CD4-positive, alpha-beta memory T cell (primary cell): ENCODE measurements at regions not wholly inside any gene's neighbourhood (a gene's known extent, or its start where the extent isn't known, plus 50 kb on each side); places are given as distances from the start of the nearest gene placed in this dataset.

Experiments used
- CTCF ChIA-PET: fragments of 350-600 bp; sonication (Branson Sonifier 250); formaldehyde crosslinking; loops from one replicate; lab custom pipeline; 2021; ENCODE audit warnings: inconsistent platforms; ENCODE audit not compliant: partially characterized antibody; lab: Charles Lee
- POLR2A ChIA-PET: fragments of 350-600 bp; sonication (Branson Sonifier 250); formaldehyde crosslinking; loops from one replicate; lab custom pipeline; 2021; ENCODE audit not compliant: partially characterized antibody; lab: Charles Lee
- DNase-seq, 5 donors: peaks; one replicate each; pipeline versions ENCODE4 v3.0.0 to v3.0.0-alpha.2; 2020 to 2022; ENCODE audit warnings: mixed read lengths in 1 of 5
- H3K27ac ChIP-seq: one replicate; pipeline ENCODE4 v1.7.0; 2013; ENCODE audit warnings: low read depth, low read length
- H3K27me3 ChIP-seq: 2 replicates; pipeline ENCODE4 v1.7.0; 2013; ENCODE audit warnings: mild to moderate bottlenecking, low read length, moderate library complexity; ENCODE audit not compliant: insufficient read depth
- H3K36me3 ChIP-seq: 2 replicates; pipeline ENCODE4 v1.7.0; 2013; ENCODE audit warnings: mild to moderate bottlenecking, low read length, moderate library complexity; ENCODE audit not compliant: insufficient read depth
- H3K4me1 ChIP-seq: 2 replicates; pipeline ENCODE4 v1.7.0; 2013; ENCODE audit warnings: mild to moderate bottlenecking, low read length, moderate library complexity; ENCODE audit not compliant: insufficient read depth
- H3K4me3 ChIP-seq, 2 donors: one replicate each; pipeline ENCODE4 v1.7.0; 2013; ENCODE audit warnings: low read length in 2 of 2, mild to moderate bottlenecking in 1 of 2
- H3K9me3 ChIP-seq, 2 donors: one replicate each; pipeline ENCODE4 v1.7.0; 2013; ENCODE audit warnings: low read length in 2 of 2, control low read depth in 1 of 2; ENCODE audit not compliant: control insufficient read depth in 1 of 2
- H3K27ac Mint-ChIP-seq, 7 donors: one replicate each; pipeline ENCODE4 v1.8.0; 2020 to 2021; ENCODE audit warnings: mixed read lengths in 7 of 7, mild to moderate bottlenecking in 6 of 7, inconsistent platforms in 3 of 7, moderate library complexity in 3 of 7
- H3K27me3 Mint-ChIP-seq, 2 donors: one replicate each; pipeline ENCODE4 v1.8.0; 2020 to 2021; ENCODE audit warnings: mixed read lengths in 2 of 2
- H3K36me3 Mint-ChIP-seq, 2 donors: one replicate each; pipeline ENCODE4 v1.8.0; 2020 to 2021; ENCODE audit warnings: mixed read lengths in 2 of 2, inconsistent platforms in 1 of 2, mild to moderate bottlenecking in 1 of 2
- H3K4me1 Mint-ChIP-seq, 4 donors: one replicate each; pipeline ENCODE4 v1.8.0; 2020 to 2021; ENCODE audit warnings: mixed read lengths in 4 of 4, mild to moderate bottlenecking in 1 of 4
- H3K4me3 Mint-ChIP-seq, 8 donors: one replicate each; pipeline ENCODE4 v1.8.0; 2020 to 2021; ENCODE audit warnings: mixed read lengths in 8 of 8, mild to moderate bottlenecking in 7 of 8, moderate library complexity in 6 of 8, inconsistent platforms in 3 of 8
- H3K9me3 Mint-ChIP-seq, 8 donors: one replicate each; pipeline ENCODE4 v1.8.0; 2020 to 2021; ENCODE audit warnings: mixed read lengths in 8 of 8, mild to moderate bottlenecking in 5 of 8, inconsistent platforms in 3 of 8, moderate library complexity in 1 of 8
- intact Hi-C: fragments of 100-400 bp; cut with micrococcal nuclease; formaldehyde crosslinking; loops from one replicate; pipeline ENCODE4 v1.15.1; 2023

GRCh38 chr13:106183410-106184065 is 351.9 kb downstream of the EFNB2 start:
- Histone ChIP-seq H3K4me3 (no peak overlapping the region), H3K9me3 (no peaks in the 10 kb centered on the region), H3K36me3 (no peaks in the 10 kb centered on the region), H3K27ac (no peak overlapping the region), H3K4me1 (no peaks in the 10 kb centered on the region), H3K27me3 (no peaks in the 10 kb centered on the region)
- Mint-ChIP-seq H3K27ac (no peak overlapping the region), H3K9me3 (peaks cover 0 to 14% (median 6%) of the 10 kb centered on the region in 8 donors), H3K4me1 (no peaks in the 10 kb centered on the region), H3K27me3 (peaks cover under 1 to 2% of the 10 kb centered on the region in 2 donors), H3K36me3 (no peaks in the 10 kb centered on the region), H3K4me3 (no peak overlapping the region)
- DNase-seq = no peak
- ChIA-PET CTCF (no interaction called here), POLR2A (no interaction called here)
- intact Hi-C loops = no loop called here

GRCh38 chr13:106182404-106182803 is 353.1 kb downstream of the EFNB2 start:
- POLR2A ChIA-PET = no interaction called here
- Histone ChIP-seq H3K27me3 (no peaks in the 10 kb centered on the region), H3K9me3 (no peaks in the 10 kb centered on the region), H3K27ac (no peak overlapping the region), H3K4me1 (no peaks in the 10 kb centered on the region), H3K36me3 (no peaks in the 10 kb centered on the region), H3K4me3 (no peak overlapping the region)
- no peaks in the 10 kb centered on the region for H3K4me1 Mint-ChIP-seq
- H3K4me3 Mint-ChIP-seq = no peak overlapping the region
- intact Hi-C loops = no loop called here
- peaks cover 0 to 2% of the 10 kb centered on the region in 2 donors for H3K27me3 Mint-ChIP-seq
- H3K27ac Mint-ChIP-seq = no peak overlapping the region
- H3K9me3 Mint-ChIP-seq = peaks cover 0 to 11% (median 6%) of the 10 kb centered on the region in 8 donors
- DNase-seq = no peak
- no peaks in the 10 kb centered on the region for H3K36me3 Mint-ChIP-seq
- CTCF ChIA-PET = no interaction called here

GRCh38 chr13:106178816-106179215 is 356.6 kb downstream of the EFNB2 start:
- H3K27me3 Mint-ChIP-seq = no peaks in the 10 kb centered on the region
- Histone ChIP-seq H3K9me3 (no peaks in the 10 kb centered on the region), H3K4me3 (no peak overlapping the region), H3K27me3 (no peaks in the 10 kb centered on the region), H3K36me3 (no peaks in the 10 kb centered on the region), H3K27ac (no peak overlapping the region), H3K4me1 (no peaks in the 10 kb centered on the region)
- H3K4me1 Mint-ChIP-seq = no peaks in the 10 kb centered on the region
- POLR2A ChIA-PET = no interaction called here
- CTCF ChIA-PET = interaction anchor here (0.6 kb wide), 1 partner anchor 350 kb away, joined by 4 read pairs; no protein-coding TSS in a partner anchor
- no peaks in the 10 kb centered on the region for H3K36me3 Mint-ChIP-seq
- no peak overlapping the region for H3K27ac Mint-ChIP-seq
- no peak overlapping the region for H3K4me3 Mint-ChIP-seq
- intact Hi-C loops = no loop called here
- peaks cover 0 to 5% (median 1%) of the 10 kb centered on the region in 8 donors for H3K9me3 Mint-ChIP-seq
- DNase-seq = no peak

GRCh38 chr13:106177146-106177545 is 358.3 kb downstream of the EFNB2 start:
- H3K27ac ChIP-seq = no peak overlapping the region
- Mint-ChIP-seq H3K4me1 (no peaks in the 10 kb centered on the region), H3K4me3 (no peak overlapping the region), H3K36me3 (no peaks in the 10 kb centered on the region), H3K27me3 (no peaks in the 10 kb centered on the region), H3K27ac (no peak overlapping the region), H3K9me3 (peaks cover 0 to 3% (median 0%) of the 10 kb centered on the region in 8 donors)
- no peak overlapping the region for H3K4me3 ChIP-seq
- CTCF ChIA-PET = no interaction called here
- no peaks in the 10 kb centered on the region for H3K4me1 ChIP-seq
- H3K36me3 ChIP-seq = no peaks in the 10 kb centered on the region
- no peaks in the 10 kb centered on the region for H3K27me3 ChIP-seq
- intact Hi-C loops = no loop called here
- H3K9me3 ChIP-seq = no peaks in the 10 kb centered on the region
- DNase-seq = no peak
- POLR2A ChIA-PET = no interaction called here

- no peaks in the 10 kb centered on the region for H3K36me3 Mint-ChIP-seq
- no peak overlapping the region for H3K4me3 Mint-ChIP-seq
- intact Hi-C loops = no loop called here
- H3K9me3 ChIP-seq = no peaks in the 10 kb centered on the region
- no peaks in the 10 kb centered on the region for H3K27me3 Mint-ChIP-seq
- H3K27ac ChIP-seq = no peak overlapping the region
- CTCF ChIA-PET = no interaction called here
- H3K4me1 ChIP-seq = no peaks in the 10 kb centered on the region
- H3K4me3 ChIP-seq = no peak overlapping the region
- H3K9me3 Mint-ChIP-seq = peaks cover 0 to 3% (median 0%) of the 10 kb centered on the region in 8 donors
- POLR2A ChIA-PET = no interaction called here
- no peak overlapping the region for H3K27ac Mint-ChIP-seq
- H3K36me3 ChIP-seq = no peaks in the 10 kb centered on the region
- no peaks in the 10 kb centered on the region for H3K27me3 ChIP-seq
- no peaks in the 10 kb centered on the region for H3K4me1 Mint-ChIP-seq
- no peak for DNase-seq
Observed at GRCh38 chr13:106176117-106176516, 359.3 kb downstream of the EFNB2 start.

- Mint-ChIP-seq H3K4me1 (no peaks in the 10 kb centered on the region), H3K36me3 (no peaks in the 10 kb centered on the region), H3K27ac (no peak overlapping the region), H3K4me3 (no peak overlapping the region), H3K27me3 (no peaks in the 10 kb centered on the region), H3K9me3 (peaks cover 0 to 2% (median 0%) of the 10 kb centered on the region in 8 donors)
- Histone ChIP-seq H3K27ac (no peak overlapping the region), H3K4me3 (no peak overlapping the region), H3K36me3 (no peaks in the 10 kb centered on the region), H3K4me1 (no peaks in the 10 kb centered on the region), H3K9me3 (no peaks in the 10 kb centered on the region), H3K27me3 (no peaks in the 10 kb centered on the region)
- ChIA-PET POLR2A (no interaction called here), CTCF (no interaction called here)
- intact Hi-C loops = no loop called here
- no peak for DNase-seq
Observed at GRCh38 chr13:106173891-106174610, 361.4 kb downstream of the EFNB2 start.

GRCh38 chr13:106173346-106173745 is 362.1 kb downstream of the EFNB2 start:
- POLR2A ChIA-PET = no interaction called here
- Mint-ChIP-seq H3K9me3 (no peaks in the 10 kb centered on the region), H3K27ac (no peak overlapping the region), H3K27me3 (no peaks in the 10 kb centered on the region), H3K36me3 (no peaks in the 10 kb centered on the region), H3K4me3 (no peak overlapping the region), H3K4me1 (no peaks in the 10 kb centered on the region)
- CTCF ChIA-PET = no interaction called here
- H3K36me3 ChIP-seq = no peaks in the 10 kb centered on the region
- intact Hi-C loops = no loop called here
- no peaks in the 10 kb centered on the region for H3K4me1 ChIP-seq
- no peak overlapping the region for H3K4me3 ChIP-seq
- no peaks in the 10 kb centered on the region for H3K27me3 ChIP-seq
- H3K9me3 ChIP-seq = no peaks in the 10 kb centered on the region
- no peak overlapping the region for H3K27ac ChIP-seq
- no peak for DNase-seq
